ENCODE measurements at regions not wholly inside any gene's neighbourhood (a gene's known extent, or its start where the extent isn't known, plus 50 kb on each side); places are given as distances from the start of the nearest gene placed in this dataset.

- TF ChIP-seq CTCF (IDR thresholded peaks at IDR 0.05) (no peak), POLR2A (IDR thresholded peaks at IDR 0.05) (no peak), EP300 (IDR thresholded peaks at IDR 0.05; ENCODE audit: low read depth) (no peak), POLR2AphosphoS5 (IDR thresholded peaks at IDR 0.05) (no peak)
These were observed 677.0 kb upstream of the FANCL start for GRCh38 chr2:58918141-58918540.

Data from transverse colon (tissue), 4 donors.